ENCODE measurements at regions not wholly inside any gene's neighbourhood (a gene's known extent, or its start where the extent isn't known, plus 50 kb on each side); places are given as distances from the start of the nearest gene placed in this dataset.

DNA sequence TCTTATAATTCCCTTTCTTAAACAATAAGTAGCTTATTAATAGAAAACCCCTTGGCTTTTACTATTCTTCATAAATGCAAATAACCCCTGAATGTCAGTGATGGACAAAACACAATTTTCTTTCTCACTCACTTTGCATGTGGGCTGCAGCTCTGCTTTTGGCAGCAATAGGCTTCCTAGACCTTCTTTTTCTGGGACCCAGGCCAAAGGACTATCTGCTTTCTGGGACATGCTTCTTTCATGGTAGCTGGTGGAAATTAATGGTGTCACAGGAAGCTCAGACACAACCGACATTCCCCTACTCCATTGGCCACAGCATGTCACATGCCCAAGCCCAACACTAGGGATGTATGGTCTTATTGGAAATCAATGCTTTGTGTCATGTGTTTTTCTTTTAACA lies 134.3 kb upstream of the MDFIC start:
- TF ChIP-seq, protein P1, sequence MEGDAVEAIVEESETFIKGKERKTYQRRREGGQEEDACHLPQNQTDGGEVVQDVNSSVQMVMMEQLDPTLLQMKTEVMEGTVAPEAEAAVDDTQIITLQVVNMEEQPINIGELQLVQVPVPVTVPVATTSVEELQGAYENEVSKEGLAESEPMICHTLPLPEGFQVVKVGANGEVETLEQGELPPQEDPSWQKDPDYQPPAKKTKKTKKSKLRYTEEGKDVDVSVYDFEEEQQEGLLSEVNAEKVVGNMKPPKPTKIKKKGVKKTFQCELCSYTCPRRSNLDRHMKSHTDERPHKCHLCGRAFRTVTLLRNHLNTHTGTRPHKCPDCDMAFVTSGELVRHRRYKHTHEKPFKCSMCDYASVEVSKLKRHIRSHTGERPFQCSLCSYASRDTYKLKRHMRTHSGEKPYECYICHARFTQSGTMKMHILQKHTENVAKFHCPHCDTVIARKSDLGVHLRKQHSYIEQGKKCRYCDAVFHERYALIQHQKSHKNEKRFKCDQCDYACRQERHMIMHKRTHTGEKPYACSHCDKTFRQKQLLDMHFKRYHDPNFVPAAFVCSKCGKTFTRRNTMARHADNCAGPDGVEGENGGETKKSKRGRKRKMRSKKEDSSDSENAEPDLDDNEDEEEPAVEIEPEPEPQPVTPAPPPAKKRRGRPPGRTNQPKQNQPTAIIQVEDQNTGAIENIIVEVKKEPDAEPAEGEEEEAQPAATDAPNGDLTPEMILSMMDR (conservative IDR thresholded peaks at IDR 0.05; ENCODE audit: low read depth, low read length) = no peak
- DNase-seq (ENCODE audit: low read depth) = peak; percentile 42
- H3K4me3 ChIP-seq (ENCODE audit: low read depth, low read length) = no peak overlapping the region

DNA sequence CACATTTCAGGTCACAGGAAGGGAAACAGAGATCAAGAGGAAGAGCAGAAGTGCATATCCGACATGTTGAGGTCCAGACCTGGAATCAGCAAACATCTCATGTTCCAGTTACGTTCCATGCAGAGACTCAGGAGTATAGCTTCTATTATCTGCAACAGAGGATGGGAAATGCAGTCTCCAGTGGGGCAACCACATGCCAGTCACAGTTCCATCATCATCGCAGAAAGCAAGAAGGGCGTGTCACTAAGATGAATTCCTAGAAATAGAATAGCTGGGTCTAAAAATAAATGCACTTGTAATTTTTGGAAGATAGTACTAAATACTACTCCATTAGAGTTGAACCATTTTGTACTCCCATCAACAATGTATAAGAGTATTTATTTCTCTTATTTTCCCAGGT lies 133.2 kb upstream of the MDFIC start:
- H3K4me3 ChIP-seq (ENCODE audit: low read depth, low read length) = no peak overlapping the region
- DNase-seq (ENCODE audit: low read depth) = no peak
- TF ChIP-seq, protein P1 (conservative IDR thresholded peaks at IDR 0.05; ENCODE audit: low read depth, low read length) = no peak

DNA sequence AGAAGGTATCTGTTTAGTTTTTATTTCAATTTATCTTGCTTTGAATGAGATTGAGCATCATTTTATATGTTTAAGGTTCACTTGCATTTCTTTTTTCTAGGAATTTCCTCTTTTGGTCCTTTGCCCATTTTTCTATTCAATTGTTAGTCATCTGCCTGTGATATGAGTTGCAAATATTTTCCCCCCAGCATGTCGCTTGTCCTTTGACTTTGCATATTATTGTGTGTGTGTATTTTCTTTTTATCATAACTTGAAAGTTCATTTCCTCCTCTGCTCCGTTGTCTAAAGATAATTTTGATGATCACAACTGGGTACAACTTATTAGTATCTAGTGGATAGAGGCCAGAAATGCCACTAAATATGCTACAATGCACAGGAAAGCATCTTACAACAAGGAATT lies 132.7 kb upstream of the MDFIC start:
- TF ChIP-seq, protein P1 (conservative IDR thresholded peaks at IDR 0.05; ENCODE audit: low read depth, low read length) = no peak
- no peak overlapping the region for H3K4me3 ChIP-seq (ENCODE audit: low read depth, low read length)
- DNase-seq (ENCODE audit: low read depth) = peak; percentile 66

DNA sequence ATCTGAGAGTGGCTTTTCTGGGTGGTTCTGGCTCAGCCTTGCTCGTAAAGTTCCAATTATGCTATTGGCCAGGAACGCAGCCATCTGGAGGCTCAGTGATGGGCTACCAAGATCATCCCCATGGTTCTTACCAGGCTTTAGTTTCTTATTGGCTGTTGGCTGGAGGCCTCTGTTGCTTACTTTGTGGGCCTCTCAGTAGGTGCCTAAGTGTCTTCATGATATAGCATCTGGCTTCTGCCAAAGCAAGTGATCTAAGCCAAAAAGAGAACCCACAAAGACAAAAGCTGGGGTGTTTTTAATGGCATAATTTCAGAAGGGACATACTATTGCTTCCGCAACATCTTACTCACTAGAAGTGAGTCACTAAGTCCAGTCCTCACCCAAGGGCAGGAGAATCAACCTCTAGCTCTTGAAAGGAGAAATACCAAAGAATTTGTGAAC lies 132.0 kb upstream of the MDFIC start:
- peak; percentile 92 for DNase-seq (ENCODE audit: low read depth)
- H3K4me3 ChIP-seq (ENCODE audit: low read depth, low read length) = no peak overlapping the region
- TF ChIP-seq, protein P1 (conservative IDR thresholded peaks at IDR 0.05; ENCODE audit: low read depth, low read length) = no peak

DNA sequence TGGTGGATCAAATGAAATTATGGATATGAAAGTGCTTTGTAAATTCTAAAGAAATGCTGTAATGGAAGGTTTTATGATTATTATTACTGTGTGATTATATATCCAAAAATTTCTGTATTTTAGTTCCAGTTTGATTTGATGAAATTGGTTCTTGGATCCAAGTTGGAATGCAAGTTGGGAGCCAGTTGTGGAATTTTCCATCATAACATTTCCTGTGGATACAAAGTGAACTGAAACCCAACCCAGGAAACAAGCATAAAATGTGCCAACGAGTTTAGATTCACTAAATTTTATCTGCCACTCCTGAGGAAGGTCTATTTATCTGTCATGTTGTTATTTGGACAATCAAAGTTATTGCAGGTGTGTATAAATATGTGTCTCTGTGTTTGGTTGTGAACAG lies 131.4 kb upstream of the MDFIC start:
- H3K4me3 ChIP-seq (ENCODE audit: low read depth, low read length) = no peak overlapping the region
- peak; percentile 4 for DNase-seq (ENCODE audit: low read depth)
- TF ChIP-seq, protein P1 (conservative IDR thresholded peaks at IDR 0.05; ENCODE audit: low read depth, low read length) = no peak

DNA sequence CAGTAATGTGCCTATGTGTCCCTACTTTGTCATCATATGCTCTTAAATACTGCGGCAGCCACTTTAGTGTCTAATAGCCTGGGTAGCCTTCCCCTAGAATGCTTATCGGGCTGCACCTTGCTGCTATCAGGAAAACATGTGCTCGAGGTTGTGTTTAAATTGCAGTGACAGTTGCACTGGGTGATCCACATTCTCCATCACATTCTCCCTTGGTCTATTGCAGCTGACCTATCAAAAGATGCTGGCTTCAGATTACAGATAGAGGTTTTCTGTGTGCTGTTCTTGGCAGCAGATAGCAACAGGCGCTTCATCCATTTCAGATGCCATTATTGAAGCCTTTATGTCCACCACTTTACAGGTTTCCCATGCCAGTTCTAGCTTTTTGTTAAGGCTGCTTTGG lies 130.1 kb upstream of the MDFIC start:
- no peak overlapping the region for H3K4me3 ChIP-seq (ENCODE audit: low read depth, low read length)
- DNase-seq (ENCODE audit: low read depth) = peak; percentile 46
- TF ChIP-seq, protein P1 (conservative IDR thresholded peaks at IDR 0.05; ENCODE audit: low read depth, low read length) = no peak

DNA sequence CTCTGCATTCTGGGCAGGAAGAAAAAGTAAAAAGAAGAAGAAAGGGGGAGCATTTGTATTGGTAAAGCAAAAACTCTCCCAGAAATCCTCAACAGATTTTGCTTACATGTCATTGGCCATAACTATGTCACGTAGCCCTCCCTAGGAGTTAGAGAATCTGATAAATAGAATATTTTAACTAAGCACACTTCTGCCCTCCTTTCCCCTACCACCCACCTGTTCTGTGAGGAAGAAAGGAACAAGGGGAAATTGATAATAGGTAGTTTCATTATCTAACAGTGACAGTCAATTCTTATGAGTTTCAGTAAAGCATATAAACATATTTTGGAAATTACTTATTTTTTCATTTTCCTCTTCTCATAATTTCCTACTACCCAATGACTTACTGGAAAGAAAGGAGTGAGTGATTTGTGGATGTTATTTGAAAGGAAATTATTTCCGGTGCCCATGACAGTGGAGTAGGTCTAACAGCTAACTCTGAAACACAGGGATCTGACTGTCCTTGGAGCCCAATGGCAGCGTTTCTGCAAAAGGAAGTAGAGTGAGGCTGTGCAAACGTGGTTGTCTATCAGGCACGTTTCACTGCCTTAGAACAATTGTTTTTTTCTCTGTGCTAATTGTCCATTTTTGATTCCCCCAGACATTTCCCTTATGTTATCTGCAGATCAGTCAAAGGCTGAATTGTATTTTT lies 128.6 kb upstream of the MDFIC start:
- TF ChIP-seq, protein P1 (conservative IDR thresholded peaks at IDR 0.05; ENCODE audit: low read depth, low read length) = no peak
- no peak for DNase-seq (ENCODE audit: low read depth)
- H3K4me3 ChIP-seq (ENCODE audit: low read depth, low read length) = no peak overlapping the region

Data from choroid plexus epithelial cell (primary cell).